ENCODE measurements at regions not wholly inside any gene's neighbourhood (a gene's known extent, or its start where the extent isn't known, plus 50 kb on each side); places are given as distances from the start of the nearest gene placed in this dataset.

GRCh38 chr3:27545061-27545460 is 60.9 kb upstream of the SLC4A7 start:
- Histone ChIP-seq H3K9me3 (replicated peaks; ENCODE audit: control insufficient read depth, insufficient read depth, low read depth, low read length) (no peaks in the 10 kb centered on the region), H3K27me3 (ENCODE audit: control insufficient read depth in 2 of 2, insufficient read depth in 2 of 2, low read length in 2 of 2) (no peaks in the 10 kb centered on the region), H3K9ac (ENCODE audit: insufficient read depth in 1 of 2, low read depth in 2 of 2, low read length in 2 of 2) (no peak overlapping the region), H2AFZ (ENCODE audit: low read depth, low read length) (no peak overlapping the region), H3K9me1 (ENCODE audit: control insufficient read depth, insufficient read depth, low read length) (no peaks in the 10 kb centered on the region), H3K27ac (ENCODE audit: extremely low read depth, low read depth, low read length) (no peak overlapping the region), H3K79me2 (ENCODE audit: control insufficient read depth, insufficient read depth, low read length) (no peaks in the 10 kb centered on the region), H3K4me3 (no peak overlapping the region), H4K20me1 (replicated peaks; ENCODE audit: control insufficient read depth, insufficient read depth, low read length) (no peaks in the 10 kb centered on the region), H3K36me3 (ENCODE audit: control insufficient read depth, insufficient read depth, low read length) (no peaks in the 10 kb centered on the region), H3K4me2 (ENCODE audit: insufficient read depth, low read length) (no peak overlapping the region), H3K4me1 (replicated peaks in 1 of 2; ENCODE audit: control insufficient read depth in 2 of 2, insufficient read depth in 2 of 2, low read length in 2 of 2) (no peaks in the 10 kb centered on the region)
- in situ Hi-C loops (cut with MboI) (no loop called here), intact Hi-C loops (cut with micrococcal nuclease) (no loop called here)
- no peak for DNase-seq (ENCODE audit: extremely low read depth in 1 of 4, low spot score in 3 of 4)
- FAIRE-seq: no peak
- ATAC-seq: no peak
- CTCF ChIA-PET (ENCODE audit: low intra/inter-chr PET ratio): no interaction called here
- no TSS peak for BruUV-seq (replicated peaks)
- no peak for TF ChIP-seq MTA3 (IDR thresholded peaks at IDR 0.05; ENCODE audit: borderline replicate concordance)
- no peak for TF ChIP-seq NFIX (CRISPR knock-in tag; IDR thresholded peaks at IDR 0.05; ENCODE audit: low read depth)
- no peak for TF ChIP-seq MAFF (IDR thresholded peaks at IDR 0.05; ENCODE audit: low read length)
- no peak for TF ChIP-seq E2F3 (CRISPR knock-in tag; IDR thresholded peaks at IDR 0.05)
- no peak for TF ChIP-seq ZNF668 (CRISPR knock-in tag; IDR thresholded peaks at IDR 0.05)
- no peak for TF ChIP-seq GTF2F1 (IDR thresholded peaks at IDR 0.05; ENCODE audit: low read depth, low read length)
- TF ChIP-seq HCFC1 (IDR thresholded peaks at IDR 0.05; ENCODE audit: low read depth, low read length): no peak
- no peak for TF ChIP-seq EZH2 (IDR thresholded peaks at IDR 0.05; ENCODE audit: borderline replicate concordance, low read depth, low read length)
- no peak for TF ChIP-seq SMARCE1 (IDR thresholded peaks at IDR 0.05)
- TF ChIP-seq KLF1 (tag; IDR thresholded peaks at IDR 0.05): no peak
- WGBS (ENCODE audit: insufficient coverage, low coverage, missing lambda C conversion rate): 0% methylated on average over 1 of the region's 1 CpG
- POLR2A ChIA-PET: no interaction called here
